GM12891 (cell line): ENCODE measurements at regions not wholly inside any gene's neighbourhood (a gene's known extent, or its start where the extent isn't known, plus 50 kb on each side); places are given as distances from the start of the nearest gene placed in this dataset.

Experiments
- POLR2A ChIP-seq: IDR thresholded peaks from 2 replicates; pipeline ENCODE4 v1.6.1; 2011; ENCODE audit warnings: low read depth, low read length, control low read depth
- TAF1 ChIP-seq: IDR thresholded peaks from 2 replicates; pipeline ENCODE4 v1.6.1; 2011; ENCODE audit warnings: low read depth, low read length, control low read depth

- TF ChIP-seq POLR2A (no peak), TAF1 (no peak)
These were observed 324.7 kb downstream of the FAM170A start for GRCh38 chr5:119954106-119954505.
